ENCODE measurements at regions not wholly inside any gene's neighbourhood (a gene's known extent, or its start where the extent isn't known, plus 50 kb on each side); places are given as distances from the start of the nearest gene placed in this dataset.
"Not testable (repeated sequence)": the region's sequence is repeated elsewhere in the genome, so short reads cannot be mapped to it uniquely, and the experiment has no call there.

DNA sequence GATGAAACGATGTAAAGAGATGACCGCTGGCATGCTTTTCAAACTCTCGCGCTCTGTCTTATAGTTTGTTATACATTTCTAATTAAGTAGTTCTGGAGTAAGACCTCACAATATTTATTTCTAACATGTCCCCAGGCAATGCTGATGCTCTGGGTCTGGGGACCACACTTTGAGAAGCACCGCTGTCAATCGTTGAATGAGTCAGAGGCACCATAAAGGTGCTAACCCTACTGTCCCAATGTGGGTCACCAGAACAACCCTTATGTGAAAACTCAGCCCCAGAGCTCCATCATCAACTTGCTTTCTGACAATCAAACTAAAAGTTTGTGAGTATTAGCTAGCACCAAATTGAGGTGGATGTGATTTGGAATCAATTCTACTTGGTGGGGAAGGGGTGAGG, 284.1 kb upstream of the PRKCQ start:
- DNase-seq, result no peak

DNA sequence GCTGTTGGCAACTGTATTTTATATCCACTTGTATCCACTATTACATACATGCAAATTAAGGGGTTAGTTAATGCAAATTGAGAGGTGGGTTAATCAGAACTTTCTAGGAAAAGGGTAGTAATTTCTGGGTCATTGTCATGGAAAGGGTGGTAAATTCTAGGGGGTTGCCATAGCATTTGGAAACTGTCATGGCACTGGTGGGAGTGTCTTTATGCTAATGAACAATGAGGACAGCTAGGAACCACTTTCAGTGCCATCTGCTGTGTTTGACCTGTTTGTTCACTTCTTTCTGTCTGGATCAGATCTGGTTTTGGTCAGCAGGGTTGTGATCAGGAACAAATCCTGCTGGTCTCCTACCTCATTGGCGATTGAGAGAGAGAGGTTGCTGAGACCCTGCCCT, 283.3 kb upstream of the PRKCQ start:
- no peak for DNase-seq

DNA sequence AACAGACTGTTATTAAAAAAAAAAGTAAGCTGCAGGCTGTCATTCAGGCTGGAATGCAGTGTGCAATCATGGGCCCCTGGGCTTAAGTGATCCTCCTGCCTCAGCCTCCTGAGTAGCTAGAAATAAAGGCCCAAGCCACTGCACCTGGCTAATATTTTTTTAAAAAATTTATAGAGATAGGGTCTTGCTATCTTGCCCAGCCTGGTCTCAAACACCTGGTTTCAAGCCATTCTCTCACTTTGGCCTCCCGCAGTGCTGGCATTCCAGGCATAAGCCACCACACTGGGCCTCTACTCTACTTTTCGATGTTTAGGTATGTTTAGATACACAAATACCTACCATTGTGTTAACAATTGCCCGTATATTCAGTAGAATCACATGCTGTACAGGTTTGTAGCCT, 270.4 kb upstream of the PRKCQ start:
- no peak for DNase-seq

DNA sequence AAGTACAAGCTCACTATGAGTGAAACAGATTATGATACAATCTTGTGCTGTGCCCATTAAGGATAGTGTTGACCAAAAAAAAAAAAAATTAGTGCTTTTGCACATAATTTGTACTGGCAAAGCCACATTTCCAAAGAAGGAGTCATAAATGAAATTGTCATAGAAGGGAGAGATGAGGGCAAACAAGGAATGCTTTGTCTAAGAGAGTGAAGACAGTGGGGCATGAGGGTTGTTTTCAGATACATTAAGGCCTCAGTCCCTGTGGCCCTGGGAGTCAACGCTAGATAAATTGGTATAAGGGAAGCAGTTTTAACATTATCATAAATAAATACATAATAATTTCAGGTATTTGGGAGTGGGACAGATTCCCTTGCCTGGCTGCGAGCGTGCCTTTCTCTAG, 267.5 kb upstream of the PRKCQ start:
- DNase-seq, result no peak

DNA sequence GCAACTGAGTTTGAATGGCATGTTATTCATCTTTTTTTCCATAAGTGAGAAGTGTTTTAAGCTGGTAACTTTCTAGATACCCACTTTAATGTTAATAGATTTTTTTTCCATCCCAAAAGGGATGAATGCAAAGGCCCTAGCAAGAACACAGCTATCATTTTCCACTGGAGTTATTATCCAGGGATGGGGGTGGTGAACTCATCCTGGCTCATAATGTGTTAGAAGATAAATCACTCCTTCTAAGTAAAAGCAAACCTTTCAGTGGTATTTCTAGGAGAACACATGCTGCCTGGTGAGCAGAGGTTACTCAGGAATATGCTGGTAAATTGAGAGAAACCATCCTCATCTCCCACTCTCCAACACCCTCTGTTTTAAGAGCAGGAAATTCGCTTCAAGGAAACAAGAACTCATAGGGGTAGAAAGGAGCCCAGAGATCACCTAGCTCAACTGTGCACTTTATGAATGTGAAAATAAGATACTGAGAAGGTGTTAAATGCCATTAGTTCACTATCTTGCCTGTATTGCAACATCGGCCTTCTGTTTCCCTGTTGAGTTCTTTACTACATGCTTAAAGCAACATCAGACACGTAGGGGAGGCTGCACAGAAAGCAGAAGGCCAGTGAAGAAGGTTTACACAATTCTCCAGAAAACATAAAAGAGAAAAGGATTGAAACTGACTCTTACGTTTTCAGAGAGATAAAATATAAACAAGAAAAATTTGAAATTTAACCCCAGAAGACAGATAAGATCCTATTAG, 264.0 kb upstream of the PRKCQ start:
- no peak for DNase-seq

DNA sequence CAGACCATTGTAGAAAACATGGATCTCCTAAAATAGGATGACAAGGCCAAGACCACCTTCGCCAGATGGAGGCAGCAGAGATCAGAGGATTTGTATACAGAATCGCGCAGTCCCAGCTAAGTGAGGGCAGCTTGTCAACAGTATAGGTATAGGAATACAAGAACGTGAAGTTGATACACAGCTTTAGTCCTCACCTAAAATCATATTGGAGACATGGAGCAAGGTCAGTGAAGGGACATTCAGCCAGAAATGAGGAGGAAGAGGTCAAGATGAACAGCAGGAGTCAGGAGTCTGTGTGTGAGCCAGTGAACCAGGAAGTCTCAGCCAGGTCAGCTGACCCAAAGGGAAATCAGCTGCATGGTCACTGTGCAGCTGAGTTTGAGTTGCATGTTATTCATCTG, 263.4 kb upstream of the PRKCQ start:
- DNase-seq, result peak; percentile 4

DNA sequence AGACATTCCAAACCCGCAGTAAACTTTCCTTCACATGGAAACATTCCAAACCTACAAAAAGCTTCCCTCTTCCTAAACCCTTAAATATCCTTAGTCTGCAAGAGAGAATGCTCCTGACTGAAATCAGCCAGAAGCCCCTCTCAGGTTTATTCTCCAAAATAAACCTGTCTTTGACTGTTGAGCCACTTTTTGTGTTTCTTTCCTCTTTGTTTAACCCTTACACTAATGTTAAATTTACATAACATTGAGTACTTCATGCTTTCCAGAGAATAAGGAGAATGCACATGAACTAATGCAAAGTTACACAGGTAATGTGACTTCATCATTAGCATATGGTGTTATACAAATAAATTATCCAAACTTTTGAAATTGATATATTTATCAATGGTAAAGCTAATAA, 262.6 kb upstream of the PRKCQ start:
- DNase-seq, result no peak

DNA sequence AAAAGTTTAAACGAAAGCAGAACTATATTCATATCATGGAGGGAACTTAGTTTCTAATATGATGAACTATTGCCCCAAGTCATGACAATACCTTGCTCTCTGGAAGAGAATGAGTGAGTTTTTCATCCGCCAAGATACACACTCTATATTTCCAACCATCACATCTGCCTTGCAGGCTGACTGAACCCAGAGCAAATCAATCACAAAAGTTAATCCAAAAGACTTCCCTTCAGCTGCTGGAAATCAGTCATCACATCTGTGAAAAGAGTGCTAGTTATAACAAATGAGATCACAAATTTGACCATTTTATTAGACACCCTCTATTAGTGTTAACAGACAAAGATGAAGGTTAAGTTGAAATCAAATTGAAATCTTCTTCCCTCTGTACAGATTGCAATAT, 261.7 kb upstream of the PRKCQ start:
- peak; percentile 14 for DNase-seq

DNA sequence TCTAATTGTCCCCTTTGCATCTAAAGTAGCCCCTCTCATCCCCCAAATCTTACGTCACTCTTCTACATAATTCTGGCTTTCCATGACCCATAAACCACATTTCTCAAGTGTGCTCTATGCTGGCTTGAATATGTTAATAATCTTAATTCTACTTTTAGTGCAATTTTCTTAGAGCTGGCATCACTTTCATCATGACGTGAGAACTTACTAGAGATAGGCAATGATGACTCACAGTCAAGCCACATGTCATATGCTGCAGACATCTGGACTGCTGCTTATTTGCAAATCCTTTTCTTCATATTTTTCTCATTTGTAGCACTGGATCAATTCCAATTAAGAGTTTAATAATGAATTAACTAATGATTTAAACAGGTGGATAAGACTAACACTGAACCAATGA, 260.7 kb upstream of the PRKCQ start:
- no peak for DNase-seq

DNA sequence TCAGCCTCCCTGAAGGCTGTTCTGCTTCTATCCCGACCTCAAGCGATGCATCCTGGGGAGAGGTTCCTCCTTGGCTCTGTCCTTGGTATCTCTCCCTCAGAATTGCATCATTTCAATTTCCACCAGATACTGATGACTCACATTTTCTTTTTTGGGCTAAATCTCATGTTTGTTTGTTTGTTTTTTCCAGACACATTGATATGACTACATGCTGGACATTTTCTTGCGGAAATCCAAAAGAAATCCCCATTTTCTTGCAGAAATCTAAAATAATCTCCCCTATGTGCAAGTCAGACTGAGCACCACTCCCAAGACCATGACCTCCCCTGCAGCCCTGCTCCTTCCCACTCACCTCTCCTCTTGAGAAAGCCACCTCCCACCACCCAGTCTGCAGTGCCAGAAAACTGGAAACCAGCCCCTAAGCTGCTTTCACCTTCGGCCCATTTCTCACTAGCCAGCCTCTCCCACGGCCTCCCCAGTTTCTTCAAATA, 260.2 kb upstream of the PRKCQ start:
- DNase-seq, result no peak

DNA sequence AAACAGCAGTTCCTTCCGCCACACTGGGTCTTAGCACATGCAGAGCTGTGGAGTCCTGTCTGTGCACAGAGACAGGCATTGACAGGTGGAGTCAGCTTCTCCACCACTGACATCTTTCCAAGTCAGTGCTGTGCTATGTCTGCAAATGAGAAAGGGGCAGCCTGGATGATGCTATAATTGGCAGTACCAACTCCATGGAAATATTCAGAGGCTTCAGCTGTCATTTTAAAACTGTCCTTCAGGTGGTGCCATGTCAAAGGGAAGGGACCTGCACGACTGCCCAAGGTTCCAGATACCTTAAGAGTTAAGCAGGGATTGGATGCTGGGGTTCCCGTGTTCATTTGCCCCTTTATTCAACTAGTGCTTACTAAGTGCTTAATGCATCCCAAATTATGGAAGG, 258.0 kb upstream of the PRKCQ start:
- peak; percentile 47 for DNase-seq

DNA sequence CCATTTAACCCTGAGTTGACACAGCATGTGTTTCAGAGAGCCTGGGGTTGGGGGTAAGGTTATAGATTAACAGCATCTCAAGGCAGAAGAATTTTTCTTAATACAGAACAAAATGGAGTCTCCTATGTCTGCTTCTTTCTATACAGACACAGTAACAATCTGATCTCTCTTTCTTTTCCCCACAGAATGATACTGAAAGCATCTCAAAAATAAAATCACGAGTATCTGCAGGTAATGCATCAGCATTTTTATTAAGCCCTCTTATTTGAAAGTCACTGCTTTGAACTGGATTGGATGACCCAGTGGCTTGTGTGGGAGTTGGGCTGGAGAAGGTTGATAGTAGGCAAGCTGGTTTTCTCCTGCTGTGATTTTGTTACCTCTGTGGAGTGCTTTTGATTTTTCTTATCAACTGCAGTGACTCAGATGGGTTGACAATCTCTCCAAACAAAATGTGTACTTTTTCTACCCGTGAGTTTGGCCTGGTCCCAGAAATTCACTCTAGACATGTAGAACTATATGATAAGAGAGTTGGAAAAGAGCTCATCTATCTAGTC, 253.5 kb upstream of the PRKCQ start:
- peak; percentile 70 for DNase-seq

DNA sequence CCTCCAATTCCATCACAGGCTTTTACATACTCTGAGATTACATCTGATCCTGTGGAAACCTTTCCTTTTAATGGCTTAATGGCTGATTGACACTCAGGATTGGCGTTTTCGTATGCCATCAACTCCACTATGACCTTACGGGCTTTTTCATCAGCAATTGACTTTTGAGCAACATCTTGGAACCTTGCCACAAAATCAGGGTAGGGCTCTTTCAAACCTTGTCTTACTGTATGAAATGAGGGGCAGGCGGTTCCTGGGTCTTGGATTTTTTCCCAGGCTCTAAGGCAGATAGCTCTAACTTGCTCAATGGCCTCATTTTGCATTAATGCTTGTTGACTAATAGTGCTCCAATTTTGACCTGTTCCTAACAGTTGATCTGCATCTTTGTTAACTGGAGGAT, 250.9 kb upstream of the PRKCQ start:
- DNase-seq, result not testable (repeated sequence)

DNA sequence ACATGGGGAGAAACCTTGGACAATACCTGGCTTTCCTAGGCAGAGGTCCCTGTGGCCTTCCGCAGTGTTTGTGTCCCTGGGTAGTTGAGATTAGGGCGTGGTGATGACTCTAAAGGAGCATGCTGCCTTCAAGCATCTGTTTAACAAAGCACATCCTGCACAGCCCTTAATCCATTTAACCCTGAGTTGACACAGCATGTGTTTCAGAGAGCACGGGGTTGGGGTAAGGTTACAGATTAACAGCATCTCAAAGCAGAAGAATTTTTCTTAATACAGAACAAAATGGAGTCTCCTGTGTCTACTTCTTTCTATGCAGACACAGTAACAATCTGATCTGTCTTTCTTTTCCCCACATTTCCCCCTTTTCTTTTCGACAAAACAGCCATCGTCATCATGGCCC, 244.7 kb upstream of the PRKCQ start:
- peak; percentile 73 for DNase-seq

DNA sequence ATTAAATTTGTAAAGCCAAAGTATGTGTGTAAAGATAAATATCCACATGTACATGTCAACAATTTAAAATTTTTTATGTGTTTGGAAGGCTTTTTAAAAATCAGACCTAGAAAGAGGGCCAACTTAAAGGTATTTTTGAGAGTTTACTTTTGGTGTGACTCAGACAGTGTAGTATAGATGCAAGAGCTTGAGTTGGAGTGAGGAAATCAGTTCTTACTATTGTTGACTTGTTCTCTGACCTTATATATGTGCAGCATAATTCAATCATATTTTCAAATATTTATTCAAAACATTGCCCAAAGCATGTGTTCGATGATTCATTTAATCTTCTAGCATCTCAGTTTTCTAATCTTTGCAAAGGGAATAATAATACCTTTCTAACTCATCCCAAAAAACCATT, 243.7 kb upstream of the PRKCQ start:
- no peak for DNase-seq

DNA sequence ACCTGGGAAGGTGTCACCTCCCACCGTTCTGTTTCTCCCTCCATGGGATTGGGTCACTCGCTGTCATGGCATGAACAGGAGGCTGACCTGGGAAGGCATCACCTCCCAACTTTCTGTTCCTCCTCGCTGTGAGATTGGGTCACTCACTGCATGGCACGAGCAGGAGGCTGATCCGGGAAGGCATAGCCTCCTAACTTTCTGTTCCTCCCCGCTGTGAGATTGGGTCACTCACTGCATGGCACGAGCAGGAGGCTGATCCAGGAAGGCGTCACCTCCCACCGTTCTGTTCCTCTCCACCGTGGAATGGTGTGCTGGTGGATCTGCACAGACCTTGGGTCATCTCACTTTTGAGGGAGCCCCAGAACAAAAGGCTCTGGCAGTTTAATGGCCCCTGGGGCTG, 239.2 kb upstream of the PRKCQ start:
- no peak for DNase-seq

DNA sequence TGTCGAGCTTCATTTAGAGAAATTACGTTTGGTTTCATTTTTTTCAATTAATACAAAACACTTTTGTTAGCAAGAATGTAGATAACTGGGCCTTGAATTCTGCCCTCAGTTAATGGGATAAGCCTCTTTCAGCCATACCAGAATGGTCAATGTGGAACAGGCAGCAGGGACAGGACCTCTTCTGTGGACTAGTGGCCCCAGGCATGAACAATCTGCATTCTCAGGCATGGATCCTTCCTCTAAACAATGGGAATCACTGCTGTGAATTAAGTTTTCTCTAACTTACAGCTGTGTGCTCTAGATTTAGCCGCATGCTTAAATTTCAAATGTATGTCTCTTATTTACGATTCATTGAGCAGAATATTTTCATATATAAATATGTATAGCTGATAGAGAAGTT, 237.7 kb upstream of the PRKCQ start:
- no peak for DNase-seq

DNA sequence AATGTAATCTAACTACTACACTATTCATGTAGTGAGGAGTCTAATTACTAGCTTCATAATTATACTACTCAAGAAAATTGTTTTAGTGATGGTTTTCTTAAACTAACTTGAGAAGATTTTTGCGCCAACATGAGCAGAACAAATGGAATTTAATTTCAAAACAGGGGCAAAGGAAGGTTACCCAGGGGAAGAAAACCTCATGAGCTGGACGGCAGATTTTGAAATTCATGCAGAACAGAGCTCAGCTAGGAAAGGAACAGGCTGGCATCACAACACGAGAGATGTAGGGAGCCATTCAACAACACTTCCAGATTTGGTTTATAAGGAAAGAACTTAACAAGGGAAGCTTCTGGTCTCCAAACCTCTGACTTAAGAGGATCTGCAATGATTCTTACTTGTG, 235.3 kb upstream of the PRKCQ start:
- no peak for DNase-seq

DNA sequence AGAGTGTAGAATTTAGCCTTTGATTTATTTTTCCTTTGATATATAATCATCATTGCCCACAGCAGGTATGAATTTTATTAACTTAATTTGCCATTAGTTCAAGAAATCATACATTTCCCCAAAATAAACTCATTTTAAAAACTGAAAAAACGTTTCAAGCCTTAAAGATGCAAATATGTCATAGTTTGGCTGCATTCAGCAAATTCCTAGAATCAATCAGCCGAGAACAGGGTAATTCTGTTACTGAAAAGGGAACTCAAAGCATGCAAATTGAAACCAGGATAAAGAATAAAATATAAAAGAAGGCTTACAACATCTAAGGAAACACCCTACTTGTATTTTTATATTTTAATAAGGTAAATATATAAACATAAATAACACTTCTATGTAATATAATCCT, 233.8 kb upstream of the PRKCQ start:
- no peak for DNase-seq

DNA sequence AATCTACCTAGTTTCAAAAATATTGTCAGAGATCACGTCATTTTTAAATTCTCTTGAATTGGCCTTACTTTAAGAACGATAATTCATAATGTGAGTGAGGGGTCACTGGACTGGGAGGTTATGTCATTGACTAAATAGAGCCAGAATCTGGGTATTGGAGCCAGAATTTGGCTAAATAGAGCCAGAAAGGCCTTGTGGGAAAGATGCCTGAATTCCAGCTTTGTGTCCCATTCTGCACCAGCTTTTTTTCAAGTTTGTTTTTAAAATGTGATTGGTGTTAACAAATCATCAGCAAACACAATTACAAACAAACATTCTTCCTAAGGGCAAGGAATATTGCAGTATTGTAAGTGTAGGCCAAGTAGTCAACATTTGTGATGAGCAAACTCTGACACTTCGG, 233.2 kb upstream of the PRKCQ start:
- DNase-seq, result no peak

DNA sequence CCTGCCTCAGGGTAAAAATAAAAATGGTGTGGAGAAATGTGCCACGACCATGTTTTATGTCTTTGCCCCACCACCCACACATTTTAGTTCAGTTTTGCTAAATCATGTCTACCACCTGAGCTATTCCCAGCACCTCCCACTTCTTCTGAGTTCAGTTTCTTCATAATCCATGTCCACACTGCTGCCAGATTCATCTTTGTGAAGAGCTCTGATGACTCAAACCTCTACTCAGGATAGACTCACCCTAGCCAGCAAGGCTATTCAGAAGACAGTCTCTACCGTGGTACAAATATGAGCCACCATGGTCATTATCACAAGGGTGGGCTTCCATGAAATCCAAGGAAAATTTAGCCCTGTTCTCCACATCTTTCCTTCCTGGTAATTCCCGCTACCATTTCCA, 231.1 kb upstream of the PRKCQ start:
- no peak for DNase-seq

DNA sequence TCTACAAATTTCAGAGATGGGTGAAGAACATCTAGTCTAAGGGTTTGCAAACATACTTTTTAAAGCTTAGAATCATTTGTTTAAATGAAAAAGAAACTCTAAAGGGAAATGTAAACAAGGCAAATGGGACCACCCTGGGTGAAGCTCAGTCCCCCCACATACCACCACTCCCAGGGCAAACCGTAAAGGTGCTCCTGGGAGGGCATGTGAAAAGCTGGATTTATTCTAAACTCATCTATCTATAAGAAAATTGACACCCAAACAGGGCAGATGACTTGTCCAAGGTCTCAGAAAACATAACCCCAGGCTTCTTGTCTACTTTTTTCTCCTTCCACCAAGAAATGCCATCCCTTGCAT, 223.3 kb upstream of the PRKCQ start:
- no peak for DNase-seq

DNA sequence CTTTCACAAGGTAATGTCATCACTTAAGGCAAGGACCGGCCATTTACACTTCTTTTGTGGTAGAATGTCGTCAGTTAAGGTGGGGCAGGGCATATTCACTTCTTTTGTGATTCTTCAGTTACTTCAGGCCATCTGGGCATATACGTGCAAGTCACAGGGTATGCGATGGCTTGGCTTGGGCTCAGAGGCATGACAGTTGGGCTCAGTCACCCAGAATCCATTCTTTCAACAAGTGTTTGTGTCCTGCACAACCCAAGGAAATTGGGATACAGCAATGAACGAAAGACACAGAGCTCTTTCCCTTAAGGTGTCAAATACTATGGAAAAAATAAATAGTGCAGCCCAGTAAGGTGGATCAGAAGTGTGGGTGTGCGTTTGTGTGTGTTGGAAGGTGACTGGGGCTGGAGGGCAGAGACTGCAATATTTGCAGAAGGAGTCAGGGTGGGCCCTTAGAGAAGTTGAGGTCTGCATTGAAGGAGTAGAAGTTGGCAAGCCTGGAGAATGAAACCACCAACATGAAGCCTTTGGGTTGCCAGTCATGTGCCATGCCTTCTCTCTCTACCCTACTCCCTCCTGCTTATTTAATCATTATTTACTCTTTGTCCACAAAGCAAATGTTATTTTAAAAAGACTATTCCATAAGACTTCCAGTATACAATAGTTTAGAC, 222.8 kb upstream of the PRKCQ start:
- no peak for DNase-seq

DNA sequence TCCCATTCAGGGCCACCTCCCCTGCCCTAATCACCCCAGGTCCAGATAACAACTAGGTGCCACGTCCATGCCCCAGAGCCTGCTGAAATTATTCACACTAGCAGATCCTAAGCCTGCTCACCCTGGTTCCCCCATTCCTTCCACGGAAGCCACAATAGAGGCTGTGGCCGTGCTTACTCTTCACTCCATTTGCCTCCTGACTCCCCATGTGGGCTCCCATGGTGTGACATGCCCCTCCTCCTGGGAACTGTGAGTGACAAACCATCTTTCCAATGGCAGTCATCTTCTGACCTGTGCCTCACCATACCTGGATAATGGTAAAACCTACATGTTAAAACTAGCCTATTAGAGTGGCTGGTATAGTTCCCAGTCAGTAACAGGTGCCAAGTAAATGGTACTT, 216.2 kb upstream of the PRKCQ start:
- DNase-seq, result no peak

DNA sequence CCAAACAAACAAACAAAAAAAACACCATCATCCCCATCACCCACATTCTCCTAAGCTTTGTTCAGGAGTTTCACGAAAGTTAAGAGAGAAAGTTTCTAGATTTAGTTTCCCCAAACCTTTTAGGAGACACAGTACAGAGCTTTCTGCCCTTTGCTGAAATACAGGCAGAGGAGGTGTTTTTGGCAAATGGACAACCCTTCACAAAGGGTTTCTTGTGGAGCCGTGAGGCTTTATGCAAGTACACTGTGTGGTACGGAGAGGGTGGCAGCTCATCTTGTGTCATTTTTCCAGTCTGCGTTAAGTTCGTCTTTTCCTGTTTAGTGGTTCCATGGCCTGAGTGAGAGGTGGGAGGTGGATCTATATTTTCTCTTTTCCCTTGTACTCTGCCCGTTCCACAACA, 215.5 kb upstream of the PRKCQ start:
- DNase-seq, result no peak
